K562 (cell line): ENCODE measurements at regions not wholly inside any gene's neighbourhood (a gene's known extent, or its start where the extent isn't known, plus 50 kb on each side); places are given as distances from the start of the nearest gene placed in this dataset.

Experiments
- ASH1L ChIP-seq: fragments of 450-650 bp; IDR thresholded peaks from 2 replicates; pipeline ENCODE4 v1.6.1; 2018; ENCODE audit warnings: borderline replicate concordance, mild to moderate bottlenecking, low read depth; ENCODE audit not compliant: partially characterized antibody
- ATF7 ChIP-seq: fragments of 450-650 bp; IDR thresholded peaks from 2 replicates; pipeline ENCODE4 v1.7.1; 2014; ENCODE audit warnings: mild to moderate bottlenecking, moderate library complexity
- BCL6 ChIP-seq: fragments of 250-450 bp; sonication (Bioruptor Pico); IDR thresholded peaks from 2 replicates; pipeline ENCODE4 v1.4.0; 2020
- CTCF ChIP-seq, 3 experiments: IDR thresholded peaks in 2 of 3; conservative IDR thresholded peaks in 1 of 3; 2 replicates each; pipeline ENCODE4 v1.5.1; 2011 to 2012; ENCODE audit warnings: low read length in 3 of 3, mild to moderate bottlenecking in 3 of 3, control low read depth in 2 of 3, improper control_type of control experiment in 1 of 3, inconsistent platforms in 1 of 3, low read depth in 1 of 3, mixed read lengths in 1 of 3, moderate library complexity in 1 of 3; ENCODE audit not compliant: insufficient read depth in 2 of 3
- FOXA1 ChIP-seq: fragments of 450-650 bp; IDR thresholded peaks from 2 replicates; pipeline ENCODE4 v1.6.1; 2016; ENCODE audit warnings: mild to moderate bottlenecking, borderline replicate concordance
- KLF13 ChIP-seq: fragments of 450-650 bp; IDR thresholded peaks from 2 replicates; pipeline ENCODE4 v1.6.1; 2016; ENCODE audit warnings: missing genetic modification characterization, low read depth, mild to moderate bottlenecking, missing compliant biosample characterization, moderate library complexity, borderline replicate concordance
- MXI1 ChIP-seq: IDR thresholded peaks from 2 replicates; pipeline ENCODE4 v1.6.1; 2011; ENCODE audit warnings: low read depth, mild to moderate bottlenecking, improper control_type of control experiment, low read length
- POLR2AphosphoS5 ChIP-seq: IDR thresholded peaks from 2 replicates; pipeline ENCODE4 v1.6.1; 2011; ENCODE audit warnings: mild to moderate bottlenecking, low read depth, low read length, moderate library complexity; ENCODE audit not compliant: control insufficient read depth, insufficient read depth
- TCF3 ChIP-seq: sonication (generic); formaldehyde crosslinking; IDR thresholded peaks from 2 replicates; pipeline ENCODE4 v1.4.0; 2020; ENCODE audit warnings: mild to moderate bottlenecking, missing genetic modification reagents
- ZNF324 ChIP-seq: fragments of 250-450 bp; sonication (Bioruptor Pico); IDR thresholded peaks from 2 replicates; pipeline ENCODE4 v1.4.0; 2020; ENCODE audit warnings: mild to moderate bottlenecking
- TF ChIP-seq, protein P1 (sequence below), 2 experiments: fragments of 450-650 bp in 1 of 2; sonication (generic) in 1 of 2; formaldehyde crosslinking; conservative IDR thresholded peaks; 2 replicates each; pipeline versions ENCODE4 v1.4.0 to v1.8.1; 2020 to 2022; ENCODE audit warnings: mild to moderate bottlenecking in 1 of 2, missing genetic modification reagents in 1 of 2
- TF ChIP-seq, protein P2 (sequence below), 2 experiments: IDR thresholded peaks; 2 replicates each; pipeline ENCODE4 v1.6.1; 2011; ENCODE audit warnings: borderline replicate concordance in 1 of 2, control low read depth in 1 of 2, low read depth in 1 of 2, low read length in 1 of 2, mild to moderate bottlenecking in 1 of 2, mixed read lengths in 1 of 2, moderate library complexity in 1 of 2; ENCODE audit not compliant: insufficient read depth in 1 of 2, insufficient read length in 1 of 2, poor library complexity in 1 of 2, severe bottlenecking in 1 of 2; ENCODE audit errors: extremely low read depth in 1 of 2

- no peak for TF ChIP-seq ZNF324 (CRISPR knock-in tag)
- no peak for TF ChIP-seq CTCF (IDR thresholded peaks at IDR 0.05 in 2 of 3, conservative IDR thresholded peaks at IDR 0.05 in 1 of 3; ENCODE audit: insufficient read depth in 2 of 3, low read depth in 1 of 3, low read length in 3 of 3)
- TF ChIP-seq FOXA1: no peak
- no peak for TF ChIP-seq ATF7
- TF ChIP-seq TCF3 (CRISPR knock-in tag): no peak
- no peak for TF ChIP-seq ASH1L
- TF ChIP-seq POLR2AphosphoS5: no peak
- TF ChIP-seq, protein P1, sequence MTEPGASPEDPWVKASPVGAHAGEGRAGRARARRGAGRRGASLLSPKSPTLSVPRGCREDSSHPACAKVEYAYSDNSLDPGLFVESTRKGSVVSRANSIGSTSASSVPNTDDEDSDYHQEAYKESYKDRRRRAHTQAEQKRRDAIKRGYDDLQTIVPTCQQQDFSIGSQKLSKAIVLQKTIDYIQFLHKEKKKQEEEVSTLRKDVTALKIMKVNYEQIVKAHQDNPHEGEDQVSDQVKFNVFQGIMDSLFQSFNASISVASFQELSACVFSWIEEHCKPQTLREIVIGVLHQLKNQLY (CRISPR knock-in tag; conservative IDR thresholded peaks at IDR 0.05): no peak
- no peak for TF ChIP-seq MXI1
- no peak for TF ChIP-seq BCL6 (CRISPR knock-in tag)
- TF ChIP-seq KLF13 (tag): no peak
- TF ChIP-seq, protein P2, sequence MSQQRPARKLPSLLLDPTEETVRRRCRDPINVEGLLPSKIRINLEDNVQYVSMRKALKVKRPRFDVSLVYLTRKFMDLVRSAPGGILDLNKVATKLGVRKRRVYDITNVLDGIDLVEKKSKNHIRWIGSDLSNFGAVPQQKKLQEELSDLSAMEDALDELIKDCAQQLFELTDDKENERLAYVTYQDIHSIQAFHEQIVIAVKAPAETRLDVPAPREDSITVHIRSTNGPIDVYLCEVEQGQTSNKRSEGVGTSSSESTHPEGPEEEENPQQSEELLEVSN (IDR thresholded peaks at IDR 0.05; ENCODE audit: borderline replicate concordance in 1 of 2, extremely low read depth in 1 of 2, insufficient read depth in 1 of 2, insufficient read length in 1 of 2, low read depth in 1 of 2, low read length in 1 of 2, poor library complexity in 1 of 2, severe bottlenecking in 1 of 2): no peak
Observed at GRCh38 chr12:127070515-127071157, 1196.3 kb upstream of the TMEM132C start.
